PC-9 (cell line): ENCODE measurements at regions not wholly inside any gene's neighbourhood (a gene's known extent, or its start where the extent isn't known, plus 50 kb on each side); places are given as distances from the start of the nearest gene placed in this dataset.

Experiments used
- BruUV-seq: library from RNA; stranded (reverse); fragments of 400-500 nt; replicated peaks from 2 replicates; lab custom pipeline; 2021; lab: Mats Ljungman, UMichigan
- CTCF ChIA-PET: fragments of 300-600 bp; sonication (Branson Sonifier 250); formaldehyde crosslinking; loops from one replicate; lab custom pipeline; 2022; ENCODE audit warnings: antibody characterized with exemption; lab: Charles Lee
- POLR2A ChIA-PET: fragments of 300-600 bp; sonication (Branson Sonifier 250); formaldehyde crosslinking; loops from one replicate; lab custom pipeline; 2022; ENCODE audit warnings: antibody characterized with exemption; ENCODE audit not compliant: unreplicated experiment; lab: Charles Lee
- DNase-seq, 2 experiments: peaks; one replicate each; pipeline versions ENCODE4 v3.0.0 to v3.0.0-alpha.2; 2015 to 2022; ENCODE audit warnings: mixed read lengths in 1 of 2
- H2AFZ ChIP-seq: fragments of 200-600 bp; sonication (generic); 2 replicates; pipeline ENCODE4 v1.8.1; 2017; ENCODE audit warnings: antibody characterized with exemption
- H3F3A ChIP-seq: fragments of 200-600 bp; sonication (generic); 2 replicates; pipeline ENCODE4 v1.8.1; 2017; ENCODE audit warnings: antibody characterized with exemption, mild to moderate bottlenecking, low read depth; ENCODE audit not compliant: insufficient read depth
- H3K27ac ChIP-seq: fragments of 200-600 bp; sonication (generic); 2 replicates; pipeline ENCODE4 v1.6.1; 2016; ENCODE audit warnings: mixed run types
- H3K27me3 ChIP-seq: fragments of 200-600 bp; sonication (generic); 2 replicates; pipeline ENCODE4 v1.6.1; 2016; ENCODE audit warnings: low read depth, mixed run types; ENCODE audit not compliant: insufficient read depth
- H3K36me3 ChIP-seq: fragments of 200-600 bp; sonication (generic); 2 replicates; pipeline ENCODE4 v1.6.1; 2016; ENCODE audit warnings: low read depth, mixed run types
- H3K4me1 ChIP-seq: fragments of 200-600 bp; sonication (generic); replicated peaks from 2 replicates; pipeline ENCODE4 v1.6.1; 2016; ENCODE audit warnings: mixed run types; ENCODE audit not compliant: insufficient read depth
- H3K4me2 ChIP-seq: fragments of 200-600 bp; sonication (generic); 2 replicates; pipeline ENCODE4 v1.6.1; 2017; ENCODE audit warnings: mixed run types
- H3K4me3 ChIP-seq: fragments of 200-600 bp; sonication (generic); 2 replicates; pipeline ENCODE4 v1.6.1; 2016; ENCODE audit warnings: mixed run types
- H3K79me2 ChIP-seq: fragments of 200-600 bp; sonication (generic); 2 replicates; pipeline ENCODE4 v1.6.1; 2017; ENCODE audit warnings: low read depth, mixed run types
- H3K9me2 ChIP-seq: fragments of 200-600 bp; sonication (generic); 2 replicates; pipeline ENCODE4 v1.8.1; 2017; ENCODE audit warnings: mild to moderate bottlenecking; ENCODE audit not compliant: insufficient read depth
- H3K9me3 ChIP-seq: fragments of 200-600 bp; sonication (generic); 2 replicates; pipeline ENCODE4 v1.8.1; 2016; ENCODE audit warnings: low read depth; ENCODE audit not compliant: insufficient read depth
- H4K20me1 ChIP-seq: fragments of 200-600 bp; sonication (generic); 2 replicates; pipeline ENCODE4 v1.8.1; 2017; ENCODE audit not compliant: insufficient read depth
- EZH2 ChIP-seq: fragments of 200-600 bp; sonication (generic); IDR thresholded peaks from 2 replicates; pipeline ENCODE4 v1.8.0; 2017; ENCODE audit warnings: antibody characterized with exemption, low read depth
- intact Hi-C: fragments of 100-400 bp; cut with micrococcal nuclease; formaldehyde crosslinking; loops from one replicate; pipeline ENCODE4 v1.10.0; 2022; ENCODE audit not compliant: unreplicated experiment
- TF ChIP-seq, protein P1 (sequence below): fragments of 200-600 bp; sonication (generic); conservative IDR thresholded peaks from 2 replicates; pipeline ENCODE4 v1.6.1; 2017; ENCODE audit warnings: mixed run types, antibody characterized with exemption, mild to moderate bottlenecking, moderate library complexity

DNA sequence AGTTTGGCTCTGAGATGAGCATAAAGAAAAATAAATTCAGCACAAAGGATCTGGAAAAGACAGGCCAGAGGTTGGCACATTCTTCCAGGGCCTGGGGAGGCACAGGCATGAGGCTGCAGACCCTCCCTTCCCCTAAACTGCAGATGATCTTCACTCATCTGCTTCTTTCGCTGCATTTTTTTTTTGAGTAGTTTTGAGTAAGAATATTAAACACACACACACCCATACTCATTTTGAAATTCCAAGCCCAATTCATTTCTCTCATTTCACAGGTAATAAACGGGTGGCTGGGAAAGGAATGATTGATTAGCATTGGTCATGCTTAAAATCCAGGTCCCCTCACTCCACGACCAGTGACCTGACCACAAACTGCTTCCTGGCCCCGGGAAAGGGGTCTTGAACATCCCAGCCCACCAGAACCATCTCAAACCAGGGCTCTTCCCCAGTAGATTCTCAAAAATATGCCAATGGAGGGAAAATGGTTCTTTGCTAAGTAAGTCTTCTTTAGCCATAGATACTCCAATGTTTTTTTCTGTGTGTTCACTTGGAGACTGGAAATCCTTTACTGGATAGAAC is 219.6 kb downstream of the ANAPC1 start:
- H3K9me2 ChIP-seq, result no peaks in the 10 kb centered on the region
- DNase-seq, result no peak
- BruUV-seq, result no TSS peak
- no peaks in the 10 kb centered on the region for H4K20me1 ChIP-seq
- H3K27ac ChIP-seq, result no peak overlapping the region
- ChIA-PET POLR2A (no interaction called here), CTCF (no interaction called here)
- H3K4me1 ChIP-seq, result peaks cover 41% of the 10 kb centered on the region
- no peak for TF ChIP-seq EZH2
- TF ChIP-seq, protein P1, sequence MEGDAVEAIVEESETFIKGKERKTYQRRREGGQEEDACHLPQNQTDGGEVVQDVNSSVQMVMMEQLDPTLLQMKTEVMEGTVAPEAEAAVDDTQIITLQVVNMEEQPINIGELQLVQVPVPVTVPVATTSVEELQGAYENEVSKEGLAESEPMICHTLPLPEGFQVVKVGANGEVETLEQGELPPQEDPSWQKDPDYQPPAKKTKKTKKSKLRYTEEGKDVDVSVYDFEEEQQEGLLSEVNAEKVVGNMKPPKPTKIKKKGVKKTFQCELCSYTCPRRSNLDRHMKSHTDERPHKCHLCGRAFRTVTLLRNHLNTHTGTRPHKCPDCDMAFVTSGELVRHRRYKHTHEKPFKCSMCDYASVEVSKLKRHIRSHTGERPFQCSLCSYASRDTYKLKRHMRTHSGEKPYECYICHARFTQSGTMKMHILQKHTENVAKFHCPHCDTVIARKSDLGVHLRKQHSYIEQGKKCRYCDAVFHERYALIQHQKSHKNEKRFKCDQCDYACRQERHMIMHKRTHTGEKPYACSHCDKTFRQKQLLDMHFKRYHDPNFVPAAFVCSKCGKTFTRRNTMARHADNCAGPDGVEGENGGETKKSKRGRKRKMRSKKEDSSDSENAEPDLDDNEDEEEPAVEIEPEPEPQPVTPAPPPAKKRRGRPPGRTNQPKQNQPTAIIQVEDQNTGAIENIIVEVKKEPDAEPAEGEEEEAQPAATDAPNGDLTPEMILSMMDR, result no peak
- peaks cover 17% of the 10 kb centered on the region for H3F3A ChIP-seq
- no peaks in the 10 kb centered on the region for H3K9me3 ChIP-seq
- H3K79me2 ChIP-seq, result no peaks in the 10 kb centered on the region
- no peaks in the 10 kb centered on the region for H3K36me3 ChIP-seq
- no peak overlapping the region for H3K4me3 ChIP-seq
- no peaks in the 10 kb centered on the region for H3K27me3 ChIP-seq
- no peak overlapping the region for H3K4me2 ChIP-seq
- no peak overlapping the region for H2AFZ ChIP-seq
- intact Hi-C loops, result no loop called here

DNA sequence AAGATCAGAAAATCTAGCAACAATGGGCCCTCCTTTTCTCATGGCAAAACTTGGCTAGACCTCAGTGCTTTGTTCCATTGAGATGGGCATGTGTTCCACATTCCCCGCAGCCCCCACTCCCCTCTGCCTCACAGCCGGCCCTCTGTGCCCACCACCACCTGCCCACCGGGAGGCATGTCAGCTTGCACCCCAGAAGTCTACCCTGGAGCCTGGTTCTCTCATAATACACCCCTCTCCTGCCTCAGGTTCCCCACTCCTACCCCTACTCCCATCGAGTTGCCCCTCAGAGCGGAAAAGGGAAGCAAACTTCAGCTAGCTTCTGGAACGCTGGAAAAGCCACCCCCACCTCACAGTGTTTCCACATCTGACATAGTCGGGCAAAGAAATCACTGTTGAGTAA is 219.0 kb downstream of the ANAPC1 start:
- Histone ChIP-seq H3K27me3 (no peaks in the 10 kb centered on the region), H4K20me1 (no peaks in the 10 kb centered on the region), H3K79me2 (no peaks in the 10 kb centered on the region), H2AFZ (no peak overlapping the region), H3K4me3 (no peak overlapping the region), H3K9me2 (no peaks in the 10 kb centered on the region), H3K9me3 (no peaks in the 10 kb centered on the region), H3K27ac (no peak overlapping the region), H3K4me2 (no peak overlapping the region), H3K36me3 (no peaks in the 10 kb centered on the region), H3K4me1 (peaks cover 38% of the 10 kb centered on the region), H3F3A (peaks cover 14% of the 10 kb centered on the region)
- intact Hi-C loops, result no loop called here
- BruUV-seq, result no TSS peak
- ChIA-PET CTCF (interaction anchor here (0.5 kb wide), 1 partner anchor 39 kb away, joined by 9 read pairs; no protein-coding TSS in a partner anchor), POLR2A (no interaction called here)
- no peak for TF ChIP-seq EZH2
- TF ChIP-seq, protein P1, result no peak
- no peak for DNase-seq

DNA sequence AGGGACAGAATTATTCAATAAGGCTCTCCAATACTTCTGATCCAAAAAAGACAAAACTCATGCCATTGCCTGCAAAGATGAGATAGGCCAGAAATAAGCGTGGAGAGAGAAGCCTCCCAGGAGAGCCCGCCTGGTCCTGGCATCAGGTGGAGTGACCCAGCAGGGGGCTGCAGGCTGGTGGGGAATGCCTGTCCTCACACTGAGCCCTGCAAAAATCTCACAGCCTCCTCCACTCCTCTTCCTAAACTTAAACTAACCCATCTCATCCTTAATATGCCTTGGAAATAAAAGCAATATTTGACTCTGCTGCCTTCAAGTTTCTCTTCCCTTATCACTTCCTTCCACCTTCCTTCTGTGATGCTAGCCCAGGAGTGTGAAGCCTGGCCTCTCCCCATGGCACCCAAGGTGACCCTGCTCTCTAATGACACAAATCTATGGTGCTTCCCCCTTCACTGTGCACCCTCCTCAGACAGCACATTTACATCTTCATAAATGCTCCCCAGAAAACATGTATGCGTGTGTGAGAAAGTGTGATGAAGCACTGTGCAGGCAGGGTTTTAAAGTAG is 218.4 kb downstream of the ANAPC1 start:
- H3K4me1 ChIP-seq, result peaks cover 32% of the 10 kb centered on the region
- no peak overlapping the region for H3K27ac ChIP-seq
- H3K9me3 ChIP-seq, result no peaks in the 10 kb centered on the region
- H3K36me3 ChIP-seq, result no peaks in the 10 kb centered on the region
- H3K9me2 ChIP-seq, result no peaks in the 10 kb centered on the region
- no peak overlapping the region for H3K4me3 ChIP-seq
- CTCF ChIA-PET, result interaction anchor here (0.5 kb wide), 1 partner anchor 39 kb away, joined by 9 read pairs; no protein-coding TSS in a partner anchor
- peaks cover 8% of the 10 kb centered on the region; the same call in 1 of the 2 replicates for H3F3A ChIP-seq
- intact Hi-C loops, result no loop called here
- H3K79me2 ChIP-seq, result no peaks in the 10 kb centered on the region
- no peak overlapping the region for H3K4me2 ChIP-seq
- H3K27me3 ChIP-seq, result no peaks in the 10 kb centered on the region
- no peaks in the 10 kb centered on the region for H4K20me1 ChIP-seq
- TF ChIP-seq, protein P1, result no peak
- TF ChIP-seq EZH2, result no peak
- POLR2A ChIA-PET, result no interaction called here
- no TSS peak for BruUV-seq
- no peak for DNase-seq
- H2AFZ ChIP-seq, result no peak overlapping the region
